ENCODE measurements at regions not wholly inside any gene's neighbourhood (a gene's known extent, or its start where the extent isn't known, plus 50 kb on each side); places are given as distances from the start of the nearest gene placed in this dataset.
"Not testable (repeated sequence)": the region's sequence is repeated elsewhere in the genome, so short reads cannot be mapped to it uniquely, and the experiment has no call there.

- TF ChIP-seq CTCF (IDR thresholded peaks at IDR 0.05) = no peak
- no peaks in the 10 kb centered on the region for H3K36me3 ChIP-seq (ENCODE audit: control insufficient read depth, insufficient read depth, low read length)
- no peak overlapping the region for H3K9ac ChIP-seq
- H3K4me3 ChIP-seq (ENCODE audit: low read depth, low read length) = no peak overlapping the region
- H2AFZ ChIP-seq = no peak overlapping the region
- no peaks in the 10 kb centered on the region for H3K27me3 ChIP-seq (ENCODE audit: control insufficient read depth, insufficient read depth, low read length)
- H3K27ac ChIP-seq = no peak overlapping the region
- H3K9me3 ChIP-seq (ENCODE audit: control insufficient read depth, low read length) = no peaks in the 10 kb centered on the region
- no peaks in the 10 kb centered on the region for H3K4me1 ChIP-seq
- no peak overlapping the region for H3K4me2 ChIP-seq (ENCODE audit: low read length)
- H3K79me2 ChIP-seq = no peaks in the 10 kb centered on the region
Observed at GRCh38 chr11:38646382-38646781, 2048.3 kb upstream of the RAG2 start.

GRCh38 chr11:38640854-38641253, 2042.8 kb upstream of the RAG2 start:
- H3K36me3 ChIP-seq (ENCODE audit: control insufficient read depth, insufficient read depth, low read length) = no peaks in the 10 kb centered on the region

GRCh38 chr11:38612701-38613100, 2014.7 kb upstream of the RAG2 start:
- Histone ChIP-seq H3K4me3 (ENCODE audit: low read depth, low read length) (no peak overlapping the region), H3K9me3 (ENCODE audit: control insufficient read depth, low read length) (no peaks in the 10 kb centered on the region), H3K27ac (no peak overlapping the region), H3K4me2 (ENCODE audit: low read length) (no peak overlapping the region), H3K9ac (no peak overlapping the region), H3K4me1 (no peaks in the 10 kb centered on the region), H2AFZ (no peak overlapping the region), H3K27me3 (ENCODE audit: control insufficient read depth, insufficient read depth, low read length) (no peaks in the 10 kb centered on the region), H3K79me2 (no peaks in the 10 kb centered on the region), H3K36me3 (ENCODE audit: control insufficient read depth, insufficient read depth, low read length) (no peaks in the 10 kb centered on the region)
- TF ChIP-seq CTCF (IDR thresholded peaks at IDR 0.05) = no peak

More at GRCh38 chr11:38640854-38641253, 2042.8 kb upstream of the RAG2 start:
- H3K4me2 ChIP-seq (ENCODE audit: low read length) = no peak overlapping the region
- no peaks in the 10 kb centered on the region for H3K79me2 ChIP-seq
- no peaks in the 10 kb centered on the region for H3K9me3 ChIP-seq (ENCODE audit: control insufficient read depth, low read length)
- no peaks in the 10 kb centered on the region for H3K4me1 ChIP-seq
- H3K27me3 ChIP-seq (ENCODE audit: control insufficient read depth, insufficient read depth, low read length) = no peaks in the 10 kb centered on the region
- no peak overlapping the region for H3K9ac ChIP-seq
- no peak for TF ChIP-seq CTCF (IDR thresholded peaks at IDR 0.05)
- no peak overlapping the region for H3K4me3 ChIP-seq (ENCODE audit: low read depth, low read length)
- no peak overlapping the region for H2AFZ ChIP-seq
- H3K27ac ChIP-seq = no peak overlapping the region

- not testable (repeated sequence) for H3K27ac ChIP-seq; H3K4me1 ChIP-seq; H3K27me3 ChIP-seq (ENCODE audit: control insufficient read depth, insufficient read depth, low read length); H3K9ac ChIP-seq; H3K4me2 ChIP-seq (ENCODE audit: low read length); H3K9me3 ChIP-seq (ENCODE audit: control insufficient read depth, low read length); H2AFZ ChIP-seq; H3K4me3 ChIP-seq (ENCODE audit: low read depth, low read length); H3K79me2 ChIP-seq; H3K36me3 ChIP-seq (ENCODE audit: control insufficient read depth, insufficient read depth, low read length)
Observed at GRCh38 chr11:38601371-38601770, 2003.3 kb upstream of the RAG2 start.

GRCh38 chr11:38598418-38598817, 2000.4 kb upstream of the RAG2 start:
- Histone ChIP-seq H3K36me3 (ENCODE audit: control insufficient read depth, insufficient read depth, low read length) (no peaks in the 10 kb centered on the region), H3K27me3 (ENCODE audit: control insufficient read depth, insufficient read depth, low read length) (no peaks in the 10 kb centered on the region), H3K9ac (no peak overlapping the region), H3K4me2 (ENCODE audit: low read length) (no peak overlapping the region), H3K27ac (no peak overlapping the region), H3K4me3 (ENCODE audit: low read depth, low read length) (no peak overlapping the region), H3K79me2 (no peaks in the 10 kb centered on the region), H2AFZ (no peak overlapping the region), H3K9me3 (ENCODE audit: control insufficient read depth, low read length) (no peaks in the 10 kb centered on the region), H3K4me1 (no peaks in the 10 kb centered on the region)
- TF ChIP-seq CTCF (IDR thresholded peaks at IDR 0.05) = no peak

GRCh38 chr11:38595359-38596016, 1997.5 kb upstream of the RAG2 start:
- not testable (repeated sequence) for H3K27me3 ChIP-seq (ENCODE audit: control insufficient read depth, insufficient read depth, low read length); H3K9ac ChIP-seq; H3K4me2 ChIP-seq (ENCODE audit: low read length); H3K27ac ChIP-seq; H3K79me2 ChIP-seq; H3K9me3 ChIP-seq (ENCODE audit: control insufficient read depth, low read length); H3K36me3 ChIP-seq (ENCODE audit: control insufficient read depth, insufficient read depth, low read length); H2AFZ ChIP-seq; H3K4me1 ChIP-seq; H3K4me3 ChIP-seq (ENCODE audit: low read depth, low read length)
